Right hindlimb (tissue), 1 donor: ENCODE measurements at regions not wholly inside any gene's neighbourhood (a gene's known extent, or its start where the extent isn't known, plus 50 kb on each side); places are given as distances from the start of the nearest gene placed in this dataset.

Source experiments
- DNase-seq: peaks from one replicate; pipeline ENCODE4 v3.0.0-alpha.2; 2018

DNA sequence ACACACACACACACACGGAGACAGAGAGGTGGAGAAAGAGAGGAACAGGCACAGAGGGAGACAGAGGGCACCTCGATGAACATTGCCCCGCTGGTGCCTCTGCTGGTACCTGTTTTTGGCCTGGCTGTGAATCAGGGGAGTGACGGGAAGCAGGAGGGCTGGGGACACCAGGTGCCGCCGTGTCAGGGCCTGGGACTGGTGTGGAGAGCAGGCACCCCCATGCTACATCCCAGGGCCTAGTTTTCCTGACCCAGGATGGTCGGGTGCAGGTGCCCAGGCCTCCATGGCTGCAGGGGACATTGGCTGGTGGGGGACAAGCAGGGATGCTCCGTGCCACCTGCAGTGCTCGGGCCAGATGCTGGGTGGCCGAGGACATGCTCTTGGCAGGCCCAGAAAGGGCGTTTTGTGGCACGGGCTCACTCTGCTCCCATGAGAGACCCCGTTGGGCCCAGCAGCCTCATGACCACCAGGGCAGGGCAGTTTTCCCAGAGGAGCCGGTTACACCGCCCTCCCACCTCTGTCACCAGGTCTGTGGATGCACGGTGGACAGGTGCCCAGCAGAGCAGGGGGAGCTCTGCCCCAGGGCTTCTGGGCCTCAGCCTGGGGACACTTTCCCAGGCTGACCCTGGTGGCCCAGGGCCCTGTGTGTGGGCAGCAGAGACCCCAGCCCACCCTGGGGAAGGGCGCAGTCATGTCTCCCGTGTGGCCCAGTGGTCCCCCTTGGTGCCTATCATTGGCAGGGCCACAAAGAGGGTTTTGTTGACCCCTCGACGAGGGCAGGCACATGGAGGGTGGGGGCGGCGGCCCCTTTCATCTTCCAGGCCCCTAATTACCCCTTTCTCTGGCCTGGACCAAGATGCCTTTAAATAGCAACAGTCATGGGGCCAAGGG lies 207.5 kb upstream of the RTL1 start:
- DNase-seq = peak; percentile 16

DNA sequence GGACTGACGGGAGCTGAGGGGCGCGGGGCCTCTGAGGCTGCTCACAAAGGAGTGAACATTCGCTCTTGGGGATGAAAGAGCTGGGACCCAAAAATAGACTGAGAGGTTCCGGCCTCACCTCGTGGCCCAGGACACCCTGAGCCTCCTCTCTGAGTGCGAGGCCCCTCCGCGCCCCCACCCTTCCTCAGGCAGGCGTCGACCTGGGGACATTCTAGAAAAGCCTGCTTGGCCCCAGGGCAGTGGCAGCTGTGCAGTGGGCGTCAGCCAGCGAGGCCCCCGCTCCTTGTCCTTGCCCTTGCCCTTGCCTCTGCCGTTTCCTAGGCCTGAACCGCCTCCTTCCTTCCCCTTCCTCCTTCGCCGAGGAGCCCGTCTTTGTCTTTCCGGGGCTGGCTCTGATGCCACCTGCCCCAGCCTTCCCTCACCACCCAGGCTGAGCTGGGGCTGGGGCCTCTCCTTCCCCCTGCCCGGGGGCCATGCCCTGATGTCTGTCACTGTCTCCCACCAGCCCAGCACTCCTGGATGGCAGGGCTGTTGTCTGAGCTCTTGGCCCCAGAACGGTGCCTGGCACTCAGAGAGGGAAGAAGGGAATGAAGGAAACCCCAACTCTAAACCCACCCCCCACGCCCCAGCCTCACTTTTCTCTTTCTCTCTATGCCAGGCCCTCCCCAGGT lies 208.2 kb upstream of the RTL1 start:
- peak; percentile 17 for DNase-seq

DNA sequence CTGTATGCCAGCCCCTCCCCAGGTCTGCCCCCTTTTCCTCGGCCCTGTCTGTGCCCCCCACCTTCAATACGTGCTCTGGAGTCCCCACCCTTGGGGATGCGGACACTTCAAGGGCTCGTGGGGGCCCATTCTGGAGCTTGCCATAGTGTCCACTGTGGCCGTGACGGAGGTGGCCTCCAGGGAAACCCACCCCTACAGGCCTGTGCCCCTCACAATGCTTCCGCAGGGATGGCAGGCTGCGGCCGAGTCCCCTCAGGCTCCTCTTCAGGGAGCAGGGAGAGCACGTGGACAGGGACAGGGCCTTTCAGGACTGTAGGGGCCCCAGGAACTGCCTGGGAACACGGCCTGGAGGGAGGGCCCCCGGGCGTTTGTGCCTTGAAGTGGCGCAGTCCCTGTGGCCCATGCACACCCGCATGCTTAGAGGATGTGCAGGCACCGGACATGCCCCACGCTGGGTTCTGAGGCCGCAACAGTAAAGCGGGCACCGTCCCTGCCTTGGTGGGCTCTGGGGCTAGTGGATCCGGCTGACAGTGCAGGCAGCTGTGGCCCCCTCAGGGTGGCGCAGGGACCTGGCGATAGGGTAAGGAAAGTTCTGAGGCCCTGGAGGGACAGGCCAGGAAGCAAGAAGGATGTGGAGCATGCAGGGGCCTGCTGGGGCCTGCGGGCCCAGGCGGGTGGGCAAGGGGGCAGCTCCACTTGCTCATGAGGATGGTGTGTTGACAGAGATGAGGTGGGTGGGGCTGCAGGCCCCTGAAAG lies 209.0 kb upstream of the RTL1 start:
- DNase-seq = peak; percentile 13

DNA sequence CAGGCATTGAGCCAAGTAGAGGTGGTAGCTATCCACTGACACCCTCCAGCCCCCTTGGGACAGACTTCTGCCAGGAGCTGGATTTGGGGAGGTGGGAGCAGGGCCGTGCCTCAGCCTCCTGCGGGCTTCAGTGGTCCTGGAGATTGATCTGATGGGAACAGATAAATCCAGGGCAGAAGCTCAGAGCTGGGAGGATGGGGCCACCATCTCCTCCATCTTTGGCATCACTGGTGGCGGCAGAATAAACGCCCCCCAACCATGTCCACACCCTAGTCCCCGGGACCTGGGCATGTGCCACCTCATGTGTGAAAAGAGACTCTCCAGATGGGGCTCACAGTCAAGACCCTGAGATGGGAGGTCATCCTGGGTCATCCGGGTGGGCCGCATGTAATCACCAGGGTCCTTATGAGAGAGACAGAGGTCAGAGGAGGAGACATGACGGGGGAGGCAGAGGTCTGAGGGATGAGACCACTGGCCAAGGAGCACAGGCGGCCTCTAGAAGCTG lies 209.6 kb upstream of the RTL1 start:
- peak; percentile 12 for DNase-seq

DNA sequence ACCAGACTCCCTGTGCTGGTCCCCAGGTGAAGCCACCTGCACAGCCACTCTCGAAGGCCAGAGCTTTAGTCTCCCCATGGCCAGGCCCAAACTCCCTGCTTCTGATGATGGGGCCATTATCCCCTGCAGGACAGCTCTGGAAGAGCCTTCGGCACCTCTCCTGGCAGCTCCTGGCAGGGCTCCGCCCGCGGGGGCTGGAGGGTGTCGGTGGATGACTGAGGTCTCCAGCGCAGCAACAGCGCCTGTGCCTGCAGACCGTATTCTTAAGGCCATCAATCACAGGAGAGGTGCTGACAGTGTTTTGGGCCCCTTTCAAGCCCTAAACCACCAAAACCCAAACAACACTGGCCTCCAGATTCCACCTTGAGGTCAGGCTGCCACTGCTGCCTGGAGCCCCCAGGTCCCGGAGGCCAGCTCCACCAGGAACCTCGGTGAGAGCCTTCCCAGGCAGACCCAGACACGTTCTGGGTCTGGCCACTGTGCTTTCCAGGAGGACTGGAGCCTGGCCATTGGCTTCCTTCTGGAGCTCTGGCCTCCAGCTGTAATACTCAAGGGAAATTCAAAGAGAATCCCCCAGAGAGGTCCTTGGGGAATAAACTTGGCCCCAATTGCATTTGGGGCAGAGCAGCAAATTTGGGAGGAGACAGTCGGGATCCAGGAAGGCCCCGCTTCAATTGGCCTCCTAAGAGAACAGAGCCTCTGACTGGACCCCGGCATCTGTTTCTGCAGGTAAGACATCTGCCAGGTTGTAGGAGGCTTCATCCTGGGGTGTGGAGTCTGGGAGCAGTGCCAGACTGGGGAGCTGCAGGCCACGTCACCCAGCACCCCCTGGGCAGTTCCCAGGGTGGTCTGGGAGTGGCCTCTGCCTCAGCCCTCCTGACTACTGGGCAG lies 210.6 kb upstream of the RTL1 start:
- DNase-seq = peak; percentile 11

DNA sequence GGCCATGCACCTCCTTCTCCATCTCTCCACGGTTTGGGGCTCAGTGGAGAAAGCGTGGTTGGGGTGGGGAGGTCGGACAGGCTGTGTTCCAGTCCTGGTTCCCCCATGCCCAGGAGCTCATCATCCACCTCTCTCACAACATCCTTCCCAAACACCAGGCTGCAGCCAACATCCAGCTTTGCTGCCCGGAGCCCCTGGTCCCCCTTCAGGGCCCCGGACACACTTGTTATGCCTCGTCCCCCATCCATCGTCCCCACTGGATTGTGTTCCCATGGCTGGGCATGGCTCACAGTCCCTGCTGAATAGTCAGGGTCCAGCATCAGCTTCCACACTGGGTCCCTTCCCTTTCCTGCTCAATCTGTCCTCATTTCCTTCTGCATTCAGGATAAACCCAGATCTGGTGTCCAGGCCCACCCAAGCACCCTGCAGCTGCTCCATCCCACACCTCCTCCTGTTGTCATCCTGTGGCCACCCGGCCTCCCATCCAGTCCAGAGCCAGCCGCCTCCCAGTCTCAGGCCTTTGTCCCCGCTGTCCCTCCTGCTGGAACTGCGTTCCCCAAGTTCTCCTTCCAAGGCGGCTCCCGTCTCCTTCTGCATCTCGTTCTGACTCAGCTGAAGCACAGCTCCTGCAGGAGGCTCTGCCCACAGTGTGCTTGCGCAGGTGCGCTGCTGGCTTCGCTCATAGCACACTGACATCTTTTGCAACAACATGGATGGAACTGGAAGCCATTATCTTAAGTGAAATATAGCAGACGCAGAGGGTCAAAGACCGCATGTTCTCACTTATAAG lies 211.4 kb upstream of the RTL1 start:
- DNase-seq = peak; percentile 10

DNA sequence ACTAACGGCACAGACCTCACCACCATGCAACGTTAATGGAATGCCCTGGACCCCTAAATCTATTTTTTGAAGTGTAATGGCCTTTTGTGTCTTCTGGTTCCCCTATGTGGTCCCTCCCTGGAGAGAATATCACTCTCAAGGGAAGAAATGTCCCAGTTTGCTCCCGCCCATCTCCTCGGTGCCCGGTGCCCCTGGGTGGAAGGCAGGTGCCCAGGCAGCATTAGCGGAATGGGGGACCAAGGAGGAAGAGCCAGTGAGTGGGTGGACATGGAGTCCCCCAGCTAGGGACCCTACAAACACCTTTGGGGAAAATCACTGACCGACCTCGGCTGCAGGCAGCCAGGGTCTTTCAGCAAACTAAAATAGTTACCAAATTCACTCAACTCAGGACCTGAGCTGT lies 212.1 kb upstream of the RTL1 start:
- no peak for DNase-seq

DNA sequence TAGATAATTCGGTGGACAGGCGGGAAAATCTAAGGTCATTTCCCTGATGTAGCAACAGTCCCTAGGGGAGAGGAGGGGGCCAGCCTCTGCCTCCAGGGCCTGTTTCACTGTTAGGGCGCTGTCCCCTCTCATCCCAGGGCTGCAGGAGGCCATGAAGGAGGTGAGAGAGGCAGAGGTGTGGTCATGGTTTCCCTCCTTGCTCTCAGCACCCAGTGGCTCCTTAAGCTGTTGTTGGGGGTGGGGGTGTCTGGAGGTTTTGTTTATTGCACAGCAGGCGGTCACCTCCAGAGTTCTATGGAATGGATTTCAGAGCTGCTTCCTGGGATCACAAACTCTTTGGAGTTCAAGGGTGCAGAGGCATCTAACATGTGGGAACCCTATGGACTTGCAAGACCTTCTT lies 212.5 kb upstream of the RTL1 start:
- no peak for DNase-seq

DNA sequence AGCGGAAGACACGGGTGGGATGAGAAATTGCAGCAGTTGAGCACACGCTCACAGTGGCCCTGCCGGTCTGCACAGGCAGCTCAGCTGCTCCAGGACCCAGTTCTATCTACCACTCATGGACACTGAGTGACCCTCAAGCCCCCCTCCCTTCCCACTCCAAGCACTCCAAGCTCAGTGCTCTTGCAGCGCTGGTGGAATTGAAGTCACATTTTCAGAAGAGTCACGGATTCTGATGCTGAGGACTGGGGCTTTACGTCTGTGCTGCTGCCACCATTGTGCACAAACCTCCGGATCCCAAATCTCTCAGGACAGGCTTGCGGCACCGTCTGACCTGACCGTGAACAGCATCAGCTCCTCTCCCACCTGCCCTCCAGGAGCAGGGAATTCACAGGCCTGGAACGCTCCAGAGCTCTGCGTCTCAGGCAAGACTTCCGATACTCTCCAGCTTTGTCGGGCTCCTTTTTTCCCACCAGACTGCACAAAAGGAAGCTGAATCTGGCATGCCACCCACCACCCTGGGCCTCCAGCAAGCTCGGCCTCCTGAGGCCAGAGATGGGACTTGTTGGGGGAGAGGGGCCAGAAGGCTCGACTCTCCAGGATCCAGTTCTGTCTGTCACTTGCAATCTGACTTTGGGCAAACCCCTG lies 213.1 kb upstream of the RTL1 start:
- DNase-seq = peak; percentile 7

DNA sequence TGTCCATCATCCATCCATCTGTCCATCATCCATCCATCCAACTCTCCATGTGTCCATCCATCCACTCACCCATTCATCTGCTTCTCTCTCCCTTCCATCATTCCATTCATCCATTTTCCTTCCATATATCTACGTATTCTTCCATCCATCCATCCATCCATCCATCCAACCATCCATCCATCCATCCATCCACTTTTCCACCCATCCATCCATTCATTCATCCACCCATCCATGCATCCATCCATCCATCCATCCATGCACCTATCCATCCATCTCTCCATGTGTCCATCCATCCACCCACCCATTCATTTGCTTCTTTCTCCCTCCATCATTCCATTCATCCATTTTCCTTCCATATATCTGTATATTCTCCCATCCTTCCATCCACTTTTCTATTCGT lies 214.0 kb upstream of the RTL1 start:
- DNase-seq = no peak

DNA sequence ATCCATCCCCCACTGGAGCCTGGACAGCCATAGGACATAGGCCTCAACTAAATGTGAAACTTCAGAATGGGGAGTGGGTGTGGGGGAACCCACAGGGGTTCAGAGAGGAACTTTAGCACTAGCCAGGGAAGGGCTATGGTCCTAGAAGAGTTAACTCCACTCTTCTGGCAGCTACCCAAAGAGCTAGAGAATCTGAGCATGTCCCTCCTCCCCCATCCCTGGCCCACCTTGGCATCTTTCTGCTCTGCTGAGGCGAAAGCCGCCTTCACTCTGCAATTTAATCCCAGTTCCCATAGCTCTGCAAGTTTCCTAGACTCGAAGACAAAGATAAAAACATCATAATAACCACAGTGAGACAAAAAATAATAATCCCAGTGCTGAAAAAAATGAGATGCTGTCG lies 214.7 kb upstream of the RTL1 start:
- peak; percentile 25 for DNase-seq

DNA sequence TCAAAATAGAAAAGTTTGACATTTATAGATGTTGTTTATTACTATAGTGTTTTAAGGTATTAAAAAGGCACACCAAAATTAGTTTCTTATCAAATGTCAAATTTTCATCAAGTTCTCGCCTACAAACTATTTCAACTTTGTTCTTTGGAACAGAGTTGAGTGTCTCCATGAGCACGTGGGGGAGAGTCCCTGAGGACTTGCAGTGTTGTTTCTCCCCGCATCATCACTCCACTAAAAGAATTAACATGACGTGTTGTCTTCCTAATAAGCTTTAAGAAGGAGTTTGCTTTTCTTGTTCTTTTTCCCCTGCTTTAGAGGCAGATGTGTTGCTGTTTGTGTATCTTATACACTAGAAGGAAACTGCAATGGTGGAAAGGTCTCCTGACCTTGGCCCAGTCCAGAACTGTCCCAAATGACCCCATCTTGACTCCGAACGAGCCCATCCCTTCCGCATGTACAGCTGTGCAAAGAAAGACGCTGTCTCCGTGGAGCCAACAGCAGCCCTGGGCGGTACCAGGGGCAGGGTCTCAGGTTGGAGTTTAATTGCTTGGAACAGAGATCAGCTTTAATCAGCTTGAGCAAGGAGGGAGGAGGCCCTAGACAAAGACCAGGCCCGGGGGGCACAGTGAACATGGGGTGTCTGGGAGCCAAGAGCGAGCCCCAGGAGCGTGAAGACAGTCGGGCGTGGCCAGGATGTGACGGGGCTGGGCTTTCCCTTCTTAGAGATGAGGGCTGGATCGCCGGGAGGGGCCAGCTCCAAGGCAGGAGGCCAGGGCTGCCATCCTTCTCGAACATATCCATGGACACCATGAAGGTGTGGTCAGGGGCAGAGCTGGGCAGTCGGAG lies 215.4 kb upstream of the RTL1 start:
- DNase-seq = peak; percentile 38

DNA sequence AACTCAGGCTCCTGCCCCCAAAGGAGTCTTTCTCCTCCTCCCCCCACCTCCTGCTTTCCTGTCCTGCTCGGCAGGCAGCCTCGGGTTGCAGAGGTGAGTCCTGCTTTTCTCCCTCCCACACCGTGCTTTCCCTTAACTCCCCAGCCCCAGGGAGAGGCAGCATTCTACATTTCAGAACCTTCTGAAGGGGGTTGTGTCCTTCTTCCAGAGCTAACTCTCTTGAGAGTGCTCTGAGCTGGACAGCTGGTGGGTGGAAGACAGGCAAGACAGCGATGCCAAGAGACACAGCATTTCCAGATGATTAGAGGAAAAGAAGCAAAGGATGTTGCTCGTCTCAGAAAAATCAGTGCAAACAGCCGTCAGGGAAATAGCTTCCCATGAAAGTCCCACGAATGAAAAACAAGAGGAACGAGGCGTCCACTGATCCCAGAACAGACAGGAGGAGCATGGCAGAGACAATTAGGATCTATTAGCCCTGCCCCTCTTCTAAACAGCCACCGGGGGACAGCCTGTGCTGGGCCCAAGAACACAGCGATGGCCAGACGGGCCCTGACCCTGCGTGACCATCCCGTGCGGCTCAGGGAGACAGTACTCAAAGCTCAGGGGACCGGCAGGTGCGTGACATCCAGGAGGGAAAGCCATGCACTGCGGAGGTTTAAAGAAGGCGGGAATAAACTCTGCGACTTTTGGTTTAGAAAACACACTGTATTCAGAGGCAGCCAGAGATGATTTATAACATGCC lies 216.5 kb upstream of the RTL1 start:
- DNase-seq = peak; percentile 66

DNA sequence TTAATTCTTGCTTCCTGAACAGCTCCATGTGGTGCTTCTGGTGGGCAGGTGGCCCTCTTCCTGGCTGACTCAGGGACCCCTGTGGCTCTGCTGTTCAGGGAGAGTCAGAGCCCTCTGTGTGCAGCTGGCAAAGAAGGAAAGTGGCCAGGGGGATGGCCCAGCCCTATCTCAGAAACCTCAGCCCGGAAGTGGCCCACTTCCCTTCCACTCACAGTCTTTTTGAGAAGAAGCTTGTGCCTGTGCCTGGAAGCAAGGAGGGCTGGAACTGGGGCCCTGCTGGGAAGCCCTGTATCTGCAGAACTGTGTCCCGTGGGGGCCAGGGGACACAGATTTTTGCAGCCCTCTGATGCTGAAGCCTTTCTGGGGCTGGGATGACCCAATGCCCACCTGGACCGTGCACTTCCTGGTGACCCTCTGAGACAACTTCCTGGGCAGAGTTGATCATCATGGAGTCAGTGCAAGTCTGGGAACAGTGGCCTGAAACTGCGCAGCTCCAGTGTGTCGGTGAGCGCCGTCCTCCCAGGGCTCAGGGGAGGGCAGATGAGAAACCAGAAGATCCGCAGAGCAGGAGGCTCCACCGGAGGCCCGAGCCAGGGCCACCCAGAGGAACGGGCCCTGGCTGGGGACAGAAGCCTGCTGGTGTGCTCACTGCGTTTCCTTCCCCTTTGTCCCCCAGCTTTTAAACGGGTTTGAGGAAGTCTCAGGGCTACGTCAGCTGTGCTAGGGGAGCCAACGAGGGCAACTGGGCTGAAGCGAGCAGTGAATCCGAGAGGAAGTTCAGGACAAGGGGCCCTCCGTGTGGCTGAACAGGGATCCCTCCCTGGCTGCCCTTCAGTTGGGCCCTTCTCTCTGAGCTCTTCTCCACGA lies 217.4 kb upstream of the RTL1 start:
- no peak for DNase-seq

DNA sequence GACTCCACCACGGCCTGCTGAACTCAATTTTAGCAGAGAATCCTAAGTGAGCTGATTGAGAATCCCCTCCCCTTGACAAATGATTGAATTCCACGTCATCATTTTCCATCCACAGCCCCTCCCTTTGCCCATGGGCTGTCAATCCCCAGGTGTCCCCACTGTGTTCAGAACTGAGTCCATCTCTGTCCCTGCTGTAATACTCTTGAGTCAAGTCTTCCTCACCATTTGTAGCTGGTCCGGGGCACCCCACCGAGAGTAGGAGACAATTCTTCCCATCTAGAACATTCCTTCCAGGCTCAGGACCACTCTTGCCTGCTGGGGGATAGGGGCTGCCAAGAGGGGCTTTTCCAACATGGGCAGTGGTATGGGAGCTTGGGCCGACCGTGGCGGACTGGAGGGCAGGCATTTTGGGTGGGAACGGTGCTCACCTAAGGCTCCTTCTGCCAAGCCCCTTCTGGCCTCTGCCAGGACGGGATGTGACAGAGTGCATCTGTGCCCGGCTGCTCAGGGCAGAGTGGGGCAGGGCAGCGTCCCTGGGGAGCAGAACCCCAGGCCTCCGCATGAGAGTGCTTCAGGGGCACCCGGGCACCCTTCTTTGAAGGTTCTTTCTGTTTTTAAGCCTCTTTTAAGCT lies 218.1 kb upstream of the RTL1 start:
- no peak for DNase-seq

DNA sequence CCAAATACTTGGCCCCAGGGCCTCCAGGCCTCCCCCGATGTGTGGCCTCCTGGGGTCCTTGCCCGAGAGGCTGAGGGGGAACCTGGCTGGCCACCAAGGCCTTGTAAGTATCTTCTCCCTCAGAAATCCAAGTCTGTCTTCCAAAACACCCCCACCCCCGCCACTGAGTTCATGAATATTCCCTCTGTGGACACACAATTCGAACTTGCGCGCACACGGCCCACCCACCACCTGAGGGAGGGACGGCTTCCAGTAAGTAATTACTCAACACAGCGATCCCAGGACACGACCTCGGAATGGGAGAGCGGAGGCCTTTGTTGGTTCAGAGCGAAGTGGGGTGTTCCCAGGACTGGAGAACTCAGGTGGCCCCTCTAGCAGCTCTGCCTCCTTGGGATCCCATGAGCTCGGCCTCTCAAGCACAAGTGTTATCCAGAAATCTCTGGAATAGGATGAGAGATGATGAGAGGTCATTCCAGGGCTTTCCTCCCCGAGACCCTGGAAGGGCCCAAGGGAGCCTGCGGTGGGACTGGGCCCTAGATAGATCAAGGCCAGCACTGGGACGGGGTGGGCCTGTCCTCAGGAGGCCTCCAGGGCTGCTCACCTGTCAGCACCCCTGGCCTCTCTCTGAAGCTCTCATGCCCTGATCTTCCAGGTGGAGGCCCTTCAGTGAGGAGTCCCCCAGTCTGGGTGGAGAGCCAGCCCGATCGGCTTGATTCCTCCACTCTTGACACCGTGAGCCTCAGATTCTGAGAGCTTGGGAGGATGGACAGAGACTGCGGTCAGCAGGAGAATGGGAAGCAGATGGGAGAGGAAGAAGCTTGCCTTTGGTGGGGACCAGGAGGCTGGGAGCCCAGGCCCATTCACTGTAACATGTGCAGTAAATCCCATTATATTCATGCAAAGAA lies 219.0 kb upstream of the RTL1 start:
- peak; percentile 53 for DNase-seq
